Loucy (cell line): ENCODE measurements at regions not wholly inside any gene's neighbourhood (a gene's known extent, or its start where the extent isn't known, plus 50 kb on each side); places are given as distances from the start of the nearest gene placed in this dataset.

Experiments
- H2AFZ ChIP-seq: fragments of 200-600 bp; sonication (generic); 2 replicates; pipeline ENCODE4 v1.6.0; 2016; ENCODE audit warnings: antibody characterized with exemption, mild to moderate bottlenecking, low read length, moderate library complexity
- H3F3A ChIP-seq: fragments of 200-600 bp; 2 replicates; pipeline ENCODE4 v1.6.0; 2016; ENCODE audit warnings: antibody characterized with exemption, low read depth, mild to moderate bottlenecking
- H3K27me3 ChIP-seq: fragments of 200-600 bp; sonication (generic); 2 replicates; pipeline ENCODE4 v1.6.1; 2014; ENCODE audit warnings: low read length, mild to moderate bottlenecking; ENCODE audit not compliant: insufficient read depth, poor library complexity, severe bottlenecking
- H3K36me3 ChIP-seq: fragments of 200-600 bp; sonication (generic); 2 replicates; pipeline ENCODE4 v1.6.1; 2016; ENCODE audit warnings: low read length; ENCODE audit not compliant: insufficient read depth
- H3K4me1 ChIP-seq: fragments of 200-600 bp; sonication (generic); 2 replicates; pipeline ENCODE4 v1.5.1; 2014; ENCODE audit warnings: low read length, mild to moderate bottlenecking; ENCODE audit not compliant: insufficient read depth, poor library complexity, severe bottlenecking
- H3K4me2 ChIP-seq: fragments of 200-600 bp; sonication (generic); 2 replicates; pipeline ENCODE4 v1.6.0; 2014; ENCODE audit warnings: antibody characterized with exemption, low read length, low read depth, mild to moderate bottlenecking; ENCODE audit not compliant: poor library complexity, severe bottlenecking
- H3K4me3 ChIP-seq: fragments of 200-600 bp; sonication (generic); 2 replicates; pipeline ENCODE4 v1.5.1; 2014; ENCODE audit warnings: low read length, mild to moderate bottlenecking, mixed read lengths; ENCODE audit not compliant: poor library complexity, severe bottlenecking
- H3K79me2 ChIP-seq: fragments of 200-600 bp; sonication (generic); 2 replicates; pipeline ENCODE4 v1.6.1; 2014; ENCODE audit warnings: low read length; ENCODE audit not compliant: insufficient read depth
- H3K9ac ChIP-seq: fragments of 200-600 bp; sonication (generic); 2 replicates; pipeline ENCODE4 v1.6.0; 2014; ENCODE audit warnings: mild to moderate bottlenecking, low read depth, low read length, moderate library complexity; ENCODE audit not compliant: poor library complexity, severe bottlenecking
- H3K9me2 ChIP-seq: fragments of 200-600 bp; sonication (generic); replicated peaks from 2 replicates; pipeline ENCODE4 v1.6.1; 2016; ENCODE audit warnings: low read depth, low read length, mixed read lengths
- H3K9me3 ChIP-seq: fragments of 200-600 bp; sonication (generic); 2 replicates; pipeline ENCODE4 v1.6.1; 2014; ENCODE audit warnings: mild to moderate bottlenecking, antibody characterized with exemption, low read length, low read depth; ENCODE audit not compliant: insufficient read depth
- H4K20me1 ChIP-seq: fragments of 200-600 bp; sonication (generic); 2 replicates; pipeline ENCODE4 v1.6.0; 2014; ENCODE audit warnings: antibody characterized with exemption, low read length, mild to moderate bottlenecking; ENCODE audit not compliant: insufficient read depth, poor library complexity, severe bottlenecking
- CTCF ChIP-seq: fragments of 200-600 bp; sonication (generic); conservative IDR thresholded peaks from 2 replicates; pipeline ENCODE4 v1.5.1; 2014; ENCODE audit warnings: mild to moderate bottlenecking, antibody characterized with exemption, low read length
- EZH2phosphoT487 ChIP-seq: fragments of 200-600 bp; IDR thresholded peaks from 2 replicates; pipeline ENCODE4 v1.6.1; 2018; ENCODE audit warnings: antibody characterized with exemption, mild to moderate bottlenecking, moderate library complexity, borderline replicate concordance

DNA sequence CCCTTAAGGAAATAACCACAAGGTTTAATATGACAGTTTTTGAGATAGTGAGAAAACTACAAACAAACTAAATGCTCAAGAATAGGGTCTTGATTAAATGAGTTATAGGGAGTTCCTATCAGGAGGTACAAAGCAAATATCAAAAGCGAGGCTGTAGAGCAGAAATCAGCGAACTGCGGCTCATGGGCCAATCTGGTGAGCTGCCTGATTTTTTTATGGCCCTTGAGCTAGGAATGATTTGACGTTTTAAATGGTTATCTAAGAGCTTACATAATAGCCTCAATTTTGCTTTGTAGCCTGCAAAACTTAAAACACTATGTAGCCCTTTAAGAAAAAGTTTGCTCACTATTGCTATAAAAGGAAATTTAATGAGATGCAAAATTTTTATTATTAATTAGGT, 62.2 kb downstream of the XCL2 start:
- Histone ChIP-seq H3K4me3 (no peak overlapping the region), H3F3A (no peaks in the 10 kb centered on the region), H3K79me2 (no peaks in the 10 kb centered on the region), H3K4me2 (no peak overlapping the region), H3K27me3 (no peaks in the 10 kb centered on the region), H4K20me1 (no peaks in the 10 kb centered on the region), H3K9me2 (no peaks in the 10 kb centered on the region), H3K9me3 (no peaks in the 10 kb centered on the region; the same call in 1 of the 2 replicates), H3K9ac (no peak overlapping the region), H3K4me1 (peaks cover 46% of the 10 kb centered on the region), H2AFZ (no peak overlapping the region), H3K36me3 (no peaks in the 10 kb centered on the region)
- TF ChIP-seq EZH2phosphoT487 (no peak), CTCF (no peak)

- no peaks in the 10 kb centered on the region for H3K9me2 ChIP-seq
- H3K4me1 ChIP-seq = peaks cover 44% of the 10 kb centered on the region
- H3K9ac ChIP-seq = peak overlapping the region; percentile 10
- TF ChIP-seq CTCF (no peak), EZH2phosphoT487 (no peak)
- no peaks in the 10 kb centered on the region for H3K36me3 ChIP-seq
- no peak overlapping the region for H3K4me3 ChIP-seq
- no peaks in the 10 kb centered on the region for H3F3A ChIP-seq
- H4K20me1 ChIP-seq = no peaks in the 10 kb centered on the region
- peak overlapping the region; percentile 40 for H2AFZ ChIP-seq
- H3K4me2 ChIP-seq = no peak overlapping the region
- no peaks in the 10 kb centered on the region for H3K27me3 ChIP-seq
- H3K79me2 ChIP-seq = no peaks in the 10 kb centered on the region
- no peaks in the 10 kb centered on the region for H3K9me3 ChIP-seq
These were observed 62.8 kb downstream of the XCL2 start for GRCh38 chr1:168480997-168481396.

- H2AFZ ChIP-seq = no peak overlapping the region
- H3K4me3 ChIP-seq = no peak overlapping the region
- H3K9ac ChIP-seq = no peak overlapping the region
- H3K9me2 ChIP-seq = no peaks in the 10 kb centered on the region
- peaks cover 31% of the 10 kb centered on the region for H3K4me1 ChIP-seq
- peaks cover 15% of the 10 kb centered on the region; the same call in 1 of the 2 replicates for H3K9me3 ChIP-seq
- no peak overlapping the region for H3K4me2 ChIP-seq
- no peaks in the 10 kb centered on the region for H3K36me3 ChIP-seq
- H4K20me1 ChIP-seq = no peaks in the 10 kb centered on the region
- no peaks in the 10 kb centered on the region for H3K27me3 ChIP-seq
- TF ChIP-seq CTCF (no peak), EZH2phosphoT487 (no peak)
- peaks cover 3% of the 10 kb centered on the region; the same call in 1 of the 2 replicates for H3F3A ChIP-seq
- no peaks in the 10 kb centered on the region for H3K79me2 ChIP-seq
These were observed 66.0 kb downstream of the XCL2 start for GRCh38 chr1:168477792-168478191.
